ENCODE measurements at regions not wholly inside any gene's neighbourhood (a gene's known extent, or its start where the extent isn't known, plus 50 kb on each side); places are given as distances from the start of the nearest gene placed in this dataset.
"Not testable (repeated sequence)": the region's sequence is repeated elsewhere in the genome, so short reads cannot be mapped to it uniquely, and the experiment has no call there.

- no peak for DNase-seq
Measured at GRCh38 chr2:39584283-39584965, 81.3 kb upstream of the TMEM178A start.

GRCh38 chr2:39585531-39585930 is 80.2 kb upstream of the TMEM178A start:
- DNase-seq, result not testable (repeated sequence)

- DNase-seq, result no peak
Measured at GRCh38 chr2:39587168-39587567, 78.5 kb upstream of the TMEM178A start.

DNA sequence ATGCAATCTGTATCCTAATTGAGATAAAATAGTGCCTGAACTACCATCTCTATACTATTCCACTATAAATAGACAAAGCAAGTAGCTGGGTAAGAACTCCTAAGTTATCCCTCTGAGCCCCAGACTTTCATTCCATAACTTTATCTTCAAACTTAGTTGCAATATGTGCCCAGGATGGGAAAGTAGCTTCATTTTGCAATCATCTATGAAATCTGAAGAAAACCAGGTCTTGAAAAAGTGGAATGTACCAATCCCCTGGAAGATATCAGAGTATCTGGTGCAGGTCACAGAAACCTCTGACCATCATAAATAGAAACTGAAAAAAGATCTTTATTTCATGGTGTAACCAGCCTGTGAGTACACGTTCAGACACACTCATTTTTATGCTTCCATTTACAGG is 78.1 kb upstream of the TMEM178A start:
- no peak for DNase-seq

DNA sequence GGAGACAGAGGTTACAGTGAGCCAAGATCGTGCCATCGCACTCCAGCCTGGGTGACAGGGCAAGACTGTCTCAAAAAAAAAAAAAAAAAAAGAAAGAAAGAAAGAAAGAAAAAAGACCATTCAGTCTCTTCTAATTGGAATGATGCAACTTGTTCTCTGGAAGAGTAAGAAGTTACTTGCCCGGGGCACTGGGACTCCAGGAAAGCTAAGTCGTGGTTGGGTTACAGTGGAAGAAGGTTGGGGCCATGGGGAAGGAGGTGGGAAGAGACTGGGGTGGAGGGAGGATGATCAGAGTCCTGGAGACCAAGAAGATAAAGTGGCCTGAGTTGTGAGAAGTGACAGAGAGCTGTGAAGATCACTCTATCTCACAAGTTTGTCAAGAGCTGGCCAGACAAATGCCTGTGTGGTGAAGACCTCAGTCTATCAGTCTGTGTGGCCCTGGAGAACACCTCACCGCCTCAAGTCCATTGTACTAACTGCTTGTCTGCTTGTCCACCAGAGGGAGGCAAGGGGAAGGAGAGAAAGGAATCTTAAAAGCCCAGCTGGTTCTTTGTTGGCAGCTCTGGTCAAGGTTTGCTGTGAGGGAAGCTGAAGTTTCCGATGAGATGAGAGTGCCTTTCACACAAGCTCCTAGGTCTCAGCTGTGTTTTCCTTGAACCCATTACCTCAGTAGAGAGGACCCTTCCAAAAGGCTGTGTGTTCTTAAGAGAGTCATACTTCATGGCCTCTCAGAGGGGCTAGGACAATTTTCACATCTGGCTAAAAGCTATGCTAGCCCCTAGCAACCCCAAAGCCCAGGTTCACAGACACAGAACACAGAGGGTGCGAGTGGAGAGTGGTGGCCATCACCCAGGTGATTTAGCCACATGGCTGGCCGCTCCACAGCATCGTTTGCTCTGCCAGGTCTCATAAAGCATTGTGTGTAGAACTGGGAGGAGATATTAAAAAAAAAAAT is 72.0 kb upstream of the TMEM178A start:
- DNase-seq, result peak; percentile 50 to 68

DNA sequence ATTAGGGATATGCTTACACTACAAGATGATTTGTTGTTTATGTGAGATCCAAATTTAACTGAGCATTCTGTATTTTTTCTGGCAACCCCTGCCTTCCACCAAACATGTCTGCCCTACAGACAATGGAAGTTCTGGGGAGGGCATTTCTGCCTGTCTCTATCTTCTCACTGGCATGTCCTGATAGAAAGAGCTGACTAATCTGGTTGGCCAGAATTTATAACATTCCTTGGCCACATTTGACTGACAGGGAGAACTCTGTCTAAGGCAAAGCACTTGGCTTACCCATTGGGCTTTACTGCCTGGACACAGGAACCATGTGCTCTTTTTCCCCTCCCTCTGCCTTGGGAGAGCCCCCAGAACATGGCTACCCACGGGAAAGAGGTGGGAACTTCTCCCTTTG is 70.6 kb upstream of the TMEM178A start:
- no peak for DNase-seq

DNA sequence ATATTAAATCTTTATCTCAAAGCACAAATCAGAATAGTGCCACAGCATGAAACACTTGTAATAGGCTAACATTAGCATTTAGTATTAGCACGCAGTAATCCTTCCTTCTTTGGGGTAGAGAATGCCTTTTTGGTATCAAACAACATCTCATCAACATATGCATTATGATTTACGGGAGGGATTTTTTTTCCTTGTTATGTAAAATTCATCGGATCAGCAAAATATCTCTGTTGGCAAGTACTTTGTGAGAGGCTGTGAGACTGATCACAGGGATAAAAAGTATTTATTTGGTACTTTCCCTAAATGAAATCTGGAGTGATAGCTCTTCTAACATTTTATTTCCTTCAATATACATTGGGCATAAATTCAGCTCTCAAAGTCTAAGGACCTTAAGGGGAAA is 68.4 kb upstream of the TMEM178A start:
- no peak for DNase-seq

GRCh38 chr2:39602616-39603015 is 63.1 kb upstream of the TMEM178A start:
- no peak for DNase-seq

DNA sequence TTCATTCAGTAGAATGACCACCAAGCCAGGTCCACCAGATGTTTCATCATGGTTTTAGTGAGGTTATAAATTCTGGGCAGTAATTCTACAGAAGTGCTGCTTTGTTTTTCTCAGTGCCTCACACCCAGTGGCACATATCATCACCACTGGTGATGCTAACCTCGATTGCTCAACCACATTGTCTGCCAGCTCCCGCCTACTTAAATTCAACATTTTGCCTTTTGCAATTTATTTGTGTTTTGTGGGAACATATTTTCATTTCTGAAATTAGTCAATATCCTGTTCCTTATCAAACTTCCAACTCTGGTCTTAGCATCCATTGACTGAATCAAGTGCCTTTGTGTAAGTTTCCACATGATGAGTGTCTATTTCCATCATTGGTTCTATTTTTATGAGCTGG is 62.3 kb upstream of the TMEM178A start:
- no peak for DNase-seq

GRCh38 chr2:39604866-39605265 is 60.9 kb upstream of the TMEM178A start:
- DNase-seq, result no peak

- DNase-seq, result no peak
Measured at GRCh38 chr2:39606585-39606984, 59.1 kb upstream of the TMEM178A start.

GRCh38 chr2:39607538-39608262 is 58.0 kb upstream of the TMEM178A start:
- no peak for DNase-seq

DNA sequence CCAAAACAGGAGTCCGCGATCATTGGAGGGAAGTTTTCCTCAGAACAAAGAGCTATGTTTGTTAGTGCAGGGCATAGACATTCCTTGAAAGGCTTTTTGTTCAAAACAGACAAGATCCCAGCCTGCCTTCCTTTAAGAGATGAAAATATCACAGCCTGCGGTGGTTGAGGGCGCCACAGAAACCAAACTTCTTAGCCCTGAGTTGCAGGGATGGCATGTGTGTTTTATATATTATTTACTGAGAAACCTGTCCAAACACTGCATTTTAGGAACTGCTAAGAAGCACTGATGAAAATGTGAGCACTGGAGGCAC is 57.5 kb upstream of the TMEM178A start:
- no peak for DNase-seq

GRCh38 chr2:39608686-39609441 is 56.9 kb upstream of the TMEM178A start:
- no peak for DNase-seq

- DNase-seq, result no peak
Measured at GRCh38 chr2:39609917-39610316, 55.8 kb upstream of the TMEM178A start.

DNA sequence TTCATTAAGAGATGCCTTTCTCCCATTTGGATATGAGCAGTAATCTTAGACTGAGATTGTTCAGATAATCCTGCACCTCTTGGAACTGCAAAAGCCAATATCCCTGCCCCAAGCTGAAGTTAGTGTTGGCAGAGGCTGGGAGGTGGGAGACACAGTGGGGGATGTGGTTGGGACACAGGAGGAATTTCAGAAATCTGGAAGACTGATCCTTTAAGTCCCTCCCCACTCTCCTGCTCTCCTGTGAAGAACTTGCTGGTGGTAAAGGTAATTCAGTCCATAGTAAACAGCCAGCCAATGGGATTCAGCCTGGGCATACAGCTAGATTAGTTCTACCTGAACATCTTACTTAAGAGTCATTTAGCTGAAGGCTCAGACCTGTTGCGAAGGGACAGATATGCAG is 50.0 kb upstream of the TMEM178A start:
- DNase-seq, result no peak

All from hippocampal formation (tissue), 2 donors.